ENCODE measurements at regions not wholly inside any gene's neighbourhood (a gene's known extent, or its start where the extent isn't known, plus 50 kb on each side); places are given as distances from the start of the nearest gene placed in this dataset.

GRCh38 chr11:30153008-30153407, 77.8 kb upstream of the FSHB start:
- Histone ChIP-seq H3K4me2 (no peak overlapping the region), H3K9me3 (no peaks in the 10 kb centered on the region), H3K4me3 (no peak overlapping the region), H3K4me1 (no peaks in the 10 kb centered on the region), H3K27ac (no peak overlapping the region)
- DNase-seq (ENCODE audit: low read depth in 1 of 2, low spot score in 1 of 2) (no peak), FAIRE-seq (no peak), ATAC-seq (no peak)
- POLR2A ChIA-PET: no interaction called here
- 0% methylated on average over 3 of the region's 3 CpGs for WGBS (ENCODE audit: missing lambda C conversion rate)
- TF ChIP-seq MAFK (IDR thresholded peaks at IDR 0.05; ENCODE audit: partially characterized antibody) (peak; percentile 95), CHD4 (IDR thresholded peaks at IDR 0.05; ENCODE audit: borderline replicate concordance) (no peak)
- CTCF ChIA-PET: interaction anchor here (0.6 to 2.4 kb wide), 3 partner anchors 11 to 342 kb away, joined by 3 to 18 read pairs (median 3); no protein-coding TSS in a partner anchor

- ChIA-PET POLR2A (no interaction called here), CTCF (no interaction called here)
- Histone ChIP-seq H3K4me2 (no peak overlapping the region), H3K9me3 (no peaks in the 10 kb centered on the region), H3K4me3 (no peak overlapping the region), H3K4me1 (no peaks in the 10 kb centered on the region), H3K27ac (no peak overlapping the region)
- ATAC-seq: no peak
- FAIRE-seq: no peak
- no peak for DNase-seq (ENCODE audit: low read depth in 1 of 2, low spot score in 1 of 2)
- no peak for TF ChIP-seq EHMT2 (IDR thresholded peaks at IDR 0.05; ENCODE audit: low read depth)
- no peak for TF ChIP-seq ZSCAN20 (CRISPR knock-in tag; IDR thresholded peaks at IDR 0.05)
- no peak for TF ChIP-seq GATA3 (IDR thresholded peaks at IDR 0.05; ENCODE audit: borderline replicate concordance)
- TF ChIP-seq EP300 (IDR thresholded peaks at IDR 0.05): no peak
- no peak for TF ChIP-seq ZFP36 (IDR thresholded peaks at IDR 0.05; ENCODE audit: borderline replicate concordance, partially characterized antibody)
- no peak for TF ChIP-seq NR3C1 (IDR thresholded peaks at IDR 0.05)
- TF ChIP-seq HMGXB4 (CRISPR knock-in tag; IDR thresholded peaks at IDR 0.05; ENCODE audit: borderline replicate concordance): no peak
- TF ChIP-seq FOSB (CRISPR knock-in tag; IDR thresholded peaks at IDR 0.05): no peak
- no peak for TF ChIP-seq FOXS1 (CRISPR knock-in tag; IDR thresholded peaks at IDR 0.05)
- no peak for TF ChIP-seq MAFK (IDR thresholded peaks at IDR 0.05; ENCODE audit: partially characterized antibody)
- TF ChIP-seq MAX (IDR thresholded peaks at IDR 0.05): no peak
- no peak for TF ChIP-seq RAD21 (conservative IDR thresholded peaks at IDR 0.05 in 1 of 2, IDR thresholded peaks at IDR 0.05 in 1 of 2)
- TF ChIP-seq ZNF302 (CRISPR knock-in tag; IDR thresholded peaks at IDR 0.05): no peak
- 22% methylated on average over 2 of the region's 2 CpGs for WGBS (ENCODE audit: missing lambda C conversion rate)
Observed at GRCh38 chr11:30155428-30155827, 75.4 kb upstream of the FSHB start.

- H3K4me1 ChIP-seq: no peaks in the 10 kb centered on the region
- no peak overlapping the region for H3K27ac ChIP-seq
- WGBS (ENCODE audit: missing lambda C conversion rate): 2% methylated on average over 2 of the region's 2 CpGs
- DNase-seq (ENCODE audit: low read depth in 1 of 2, low spot score in 1 of 2) (no peak), ATAC-seq (no peak), FAIRE-seq (no peak)
- no peaks in the 10 kb centered on the region for H3K9me3 ChIP-seq
- H3K4me2 ChIP-seq: no peak overlapping the region
- ChIA-PET POLR2A (no interaction called here), CTCF (interaction anchor here (1.6 kb wide), 1 partner anchor 16 kb away, joined by 7 read pairs; no protein-coding TSS in a partner anchor)
- H3K4me3 ChIP-seq: no peak overlapping the region
- TF ChIP-seq JUN (IDR thresholded peaks at IDR 0.05) (no peak), E2F6 (IDR thresholded peaks at IDR 0.05; ENCODE audit: borderline replicate concordance, low read depth) (no peak), ZFP36 (IDR thresholded peaks at IDR 0.05; ENCODE audit: borderline replicate concordance, partially characterized antibody) (no peak), KDM5A (IDR thresholded peaks at IDR 0.05) (no peak), HOXB13 (CRISPR knock-in tag; IDR thresholded peaks at IDR 0.05; ENCODE audit: low read depth) (no peak), ELK1 (IDR thresholded peaks at IDR 0.05; ENCODE audit: low read depth, low read length) (no peak), EP300 (IDR thresholded peaks at IDR 0.05) (no peak), MYC (IDR thresholded peaks at IDR 0.05; ENCODE audit: borderline replicate concordance, low read length) (no peak), CTCF (IDR thresholded peaks at IDR 0.05) (no peak), CEBPB (IDR thresholded peaks at IDR 0.05) (no peak), PBX3 (IDR thresholded peaks at IDR 0.05) (no peak), USF2 (IDR thresholded peaks at IDR 0.05) (no peak), HMGXB4 (CRISPR knock-in tag; IDR thresholded peaks at IDR 0.05; ENCODE audit: borderline replicate concordance) (no peak), HEYL (CRISPR knock-in tag; IDR thresholded peaks at IDR 0.05) (no peak)
Observed at GRCh38 chr11:30159546-30159945, 71.3 kb upstream of the FSHB start.

All from A549 (cell line).